HL-60 (cell line): ENCODE measurements at regions not wholly inside any gene's neighbourhood (a gene's known extent, or its start where the extent isn't known, plus 50 kb on each side); places are given as distances from the start of the nearest gene placed in this dataset.

Experiments
- CTCF ChIP-seq: IDR thresholded peaks from one replicate; pipeline ENCODE4 v1.5.1; 2011; ENCODE audit warnings: low read length, control low read depth, inconsistent platforms; ENCODE audit not compliant: insufficient read depth
- TF ChIP-seq, protein P1 (sequence below): IDR thresholded peaks from 2 replicates; pipeline ENCODE4 v1.6.1; 2012; ENCODE audit warnings: low read depth; ENCODE audit not compliant: insufficient replicate concordance

- TF ChIP-seq CTCF = no peak
- TF ChIP-seq, protein P1, sequence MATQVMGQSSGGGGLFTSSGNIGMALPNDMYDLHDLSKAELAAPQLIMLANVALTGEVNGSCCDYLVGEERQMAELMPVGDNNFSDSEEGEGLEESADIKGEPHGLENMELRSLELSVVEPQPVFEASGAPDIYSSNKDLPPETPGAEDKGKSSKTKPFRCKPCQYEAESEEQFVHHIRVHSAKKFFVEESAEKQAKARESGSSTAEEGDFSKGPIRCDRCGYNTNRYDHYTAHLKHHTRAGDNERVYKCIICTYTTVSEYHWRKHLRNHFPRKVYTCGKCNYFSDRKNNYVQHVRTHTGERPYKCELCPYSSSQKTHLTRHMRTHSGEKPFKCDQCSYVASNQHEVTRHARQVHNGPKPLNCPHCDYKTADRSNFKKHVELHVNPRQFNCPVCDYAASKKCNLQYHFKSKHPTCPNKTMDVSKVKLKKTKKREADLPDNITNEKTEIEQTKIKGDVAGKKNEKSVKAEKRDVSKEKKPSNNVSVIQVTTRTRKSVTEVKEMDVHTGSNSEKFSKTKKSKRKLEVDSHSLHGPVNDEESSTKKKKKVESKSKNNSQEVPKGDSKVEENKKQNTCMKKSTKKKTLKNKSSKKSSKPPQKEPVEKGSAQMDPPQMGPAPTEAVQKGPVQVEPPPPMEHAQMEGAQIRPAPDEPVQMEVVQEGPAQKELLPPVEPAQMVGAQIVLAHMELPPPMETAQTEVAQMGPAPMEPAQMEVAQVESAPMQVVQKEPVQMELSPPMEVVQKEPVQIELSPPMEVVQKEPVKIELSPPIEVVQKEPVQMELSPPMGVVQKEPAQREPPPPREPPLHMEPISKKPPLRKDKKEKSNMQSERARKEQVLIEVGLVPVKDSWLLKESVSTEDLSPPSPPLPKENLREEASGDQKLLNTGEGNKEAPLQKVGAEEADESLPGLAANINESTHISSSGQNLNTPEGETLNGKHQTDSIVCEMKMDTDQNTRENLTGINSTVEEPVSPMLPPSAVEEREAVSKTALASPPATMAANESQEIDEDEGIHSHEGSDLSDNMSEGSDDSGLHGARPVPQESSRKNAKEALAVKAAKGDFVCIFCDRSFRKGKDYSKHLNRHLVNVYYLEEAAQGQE = no peak
These were observed 453.8 kb upstream of the ZNF608 start for GRCh38 chr5:125199968-125200865.
